Ovary (tissue), 7 donors: ENCODE measurements at regions not wholly inside any gene's neighbourhood (a gene's known extent, or its start where the extent isn't known, plus 50 kb on each side); places are given as distances from the start of the nearest gene placed in this dataset.

Experiments used
- DNase-seq, 5 donors: peaks; one replicate each; pipeline ENCODE4 v3.0.0-alpha.2; 2019 to 2020
- H3K27ac ChIP-seq, 2 donors: fragments of 200-600 bp; one replicate each; pipeline versions ENCODE4 v1.5.1 to v1.8.0; 2019 to 2022
- H3K27me3 ChIP-seq: fragments of 200-600 bp; one replicate; pipeline ENCODE4 v1.8.0; 2022
- H3K36me3 ChIP-seq: fragments of 200-600 bp; sonication (generic); one replicate; pipeline ENCODE4 v1.5.1; 2019
- H3K4me1 ChIP-seq: one replicate; pipeline ENCODE4 v1.8.1; 2013; ENCODE audit warnings: mild to moderate bottlenecking, moderate library complexity; ENCODE audit not compliant: insufficient read depth
- H3K4me3 ChIP-seq: fragments of 200-600 bp; sonication (generic); one replicate; pipeline ENCODE4 v1.5.1; 2017
- H3K9me3 ChIP-seq, 2 donors: fragments of 200-600 bp in 1 of 2; sonication (generic) in 1 of 2; one replicate each; pipeline versions ENCODE4 v1.5.1 to v1.8.1; 2013 to 2019; ENCODE audit warnings: mild to moderate bottlenecking in 1 of 2, moderate library complexity in 1 of 2
- EP300 ChIP-seq: sonication (generic); formaldehyde crosslinking; IDR thresholded peaks from one replicate; pipeline ENCODE4 v1.6.1; 2017; ENCODE audit warnings: antibody characterized with exemption
- POLR2A ChIP-seq: fragments of 450-650 bp; IDR thresholded peaks from one replicate; pipeline ENCODE4 v1.6.1; 2017; ENCODE audit warnings: antibody characterized with exemption, mild to moderate bottlenecking, moderate library complexity
- WGBS, 3 donors: extraction: QIAGEN DNeasy Blood & Tissue Kit in 1 of 3; methylation state at CpG; one replicate each; pipeline versions ENCODE4 v1.1.5 to v1.1.7; 2013 to 2017; 5-methylcytosine and 5-hydroxymethylcytosine counted together
- intact Hi-C, 4 donors: fragments of 100-400 bp; cut with DNase I; formaldehyde crosslinking; loops; one replicate each; pipeline versions ENCODE4 v1.11.0 to v1.15.1; 2022 to 2023
- TF ChIP-seq, protein P1 (sequence below), 3 donors: fragments of 450-650 bp in 2 of 3; fragments of 200-600 bp in 1 of 3; IDR thresholded peaks; one replicate each; pipeline versions ENCODE4 v1.5.1 to v1.8.0; 2016 to 2022; ENCODE audit warnings: antibody characterized with exemption in 3 of 3, mild to moderate bottlenecking in 1 of 3
- donor health status: DM: no; HTN: no; CAD: no; lungs with moderate emphysema.
- donor health status: DM: no; HTN: no; CAD: no.
- donor health status: Bipolar disorder and iron deficiency.
- donor health status: DM: no; HTN: no; CAD: no.
- donor health status: DM: yes; HTN: yes; CAD: no.

DNA sequence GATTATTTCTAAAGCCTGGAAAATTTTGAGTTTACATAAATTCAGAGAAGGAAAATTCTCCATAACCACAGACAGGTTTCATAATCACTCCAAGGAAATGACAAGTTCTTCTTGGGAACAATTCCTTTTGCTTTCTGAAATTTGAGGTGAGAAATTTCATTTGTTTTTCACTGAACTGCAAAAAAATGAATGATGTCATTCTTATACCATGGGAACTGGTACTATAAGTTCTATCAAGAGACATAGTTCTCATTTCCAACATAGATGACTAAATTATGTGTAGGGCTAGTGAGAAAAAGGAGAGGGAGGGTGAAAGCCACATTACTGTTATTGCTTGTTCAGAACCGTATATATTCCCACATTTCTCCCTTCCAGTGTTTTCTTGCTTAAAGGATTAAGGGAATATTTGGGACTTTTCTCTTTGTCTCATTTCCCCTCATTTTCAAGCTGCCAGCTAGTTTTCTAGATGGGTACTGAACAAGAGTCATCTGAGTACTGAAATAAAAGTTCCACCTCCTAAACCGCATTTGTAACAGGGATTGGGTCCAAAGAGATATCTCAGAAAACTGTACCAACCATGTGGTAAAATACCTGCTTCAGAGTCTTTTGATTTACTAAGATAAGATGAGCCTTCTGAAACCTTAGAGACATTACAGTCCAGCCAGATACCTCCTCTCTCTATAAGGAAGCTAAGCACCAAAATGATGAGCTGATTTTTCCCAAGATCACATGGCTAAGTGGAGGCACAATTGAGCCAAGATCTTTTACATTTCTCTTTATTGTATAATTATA, 144.3 kb upstream of the PRDM1 start:
- Histone ChIP-seq H3K27me3 (no peaks in the 10 kb centered on the region), H3K4me1 (no peaks in the 10 kb centered on the region), H3K27ac (no peak overlapping the region), H3K9me3 (no peaks in the 10 kb centered on the region), H3K36me3 (no peaks in the 10 kb centered on the region), H3K4me3 (no peak overlapping the region)
- WGBS, 3 donors = 94 to 98% (median 94%) methylated on average over 2 of the region's 2 CpGs
- DNase-seq = no peak
- intact Hi-C loops = no loop called here
- no peak for TF ChIP-seq EP300
- no peak for TF ChIP-seq POLR2A
- TF ChIP-seq, protein P1, sequence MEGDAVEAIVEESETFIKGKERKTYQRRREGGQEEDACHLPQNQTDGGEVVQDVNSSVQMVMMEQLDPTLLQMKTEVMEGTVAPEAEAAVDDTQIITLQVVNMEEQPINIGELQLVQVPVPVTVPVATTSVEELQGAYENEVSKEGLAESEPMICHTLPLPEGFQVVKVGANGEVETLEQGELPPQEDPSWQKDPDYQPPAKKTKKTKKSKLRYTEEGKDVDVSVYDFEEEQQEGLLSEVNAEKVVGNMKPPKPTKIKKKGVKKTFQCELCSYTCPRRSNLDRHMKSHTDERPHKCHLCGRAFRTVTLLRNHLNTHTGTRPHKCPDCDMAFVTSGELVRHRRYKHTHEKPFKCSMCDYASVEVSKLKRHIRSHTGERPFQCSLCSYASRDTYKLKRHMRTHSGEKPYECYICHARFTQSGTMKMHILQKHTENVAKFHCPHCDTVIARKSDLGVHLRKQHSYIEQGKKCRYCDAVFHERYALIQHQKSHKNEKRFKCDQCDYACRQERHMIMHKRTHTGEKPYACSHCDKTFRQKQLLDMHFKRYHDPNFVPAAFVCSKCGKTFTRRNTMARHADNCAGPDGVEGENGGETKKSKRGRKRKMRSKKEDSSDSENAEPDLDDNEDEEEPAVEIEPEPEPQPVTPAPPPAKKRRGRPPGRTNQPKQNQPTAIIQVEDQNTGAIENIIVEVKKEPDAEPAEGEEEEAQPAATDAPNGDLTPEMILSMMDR (IDR thresholded peaks at IDR 0.05) = no peak

DNA sequence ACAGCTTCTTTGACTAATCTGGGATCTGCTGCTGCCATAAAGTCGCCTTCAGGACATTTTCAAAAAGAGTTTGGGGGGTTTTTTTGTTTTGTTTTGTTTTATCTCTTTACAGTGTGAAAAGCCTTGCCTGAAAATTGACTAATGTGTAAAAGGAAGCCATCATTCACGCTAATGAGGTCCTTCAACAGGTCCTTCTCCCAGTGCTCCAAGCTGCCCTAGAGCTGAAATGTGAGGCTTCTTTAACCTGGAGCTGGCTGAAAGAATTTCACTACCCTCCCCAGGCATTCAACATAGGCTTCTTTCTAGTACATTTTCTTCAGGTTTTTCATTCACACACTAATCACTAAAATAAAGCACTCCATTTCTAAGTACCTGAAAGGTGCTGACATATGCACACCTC, 145.1 kb upstream of the PRDM1 start:
- TF ChIP-seq POLR2A = no peak
- TF ChIP-seq EP300 = no peak
- TF ChIP-seq, protein P1 (IDR thresholded peaks at IDR 0.05) = no peak
- Histone ChIP-seq H3K36me3 (no peaks in the 10 kb centered on the region), H3K4me3 (no peak overlapping the region), H3K9me3 (no peaks in the 10 kb centered on the region), H3K4me1 (no peaks in the 10 kb centered on the region), H3K27me3 (no peaks in the 10 kb centered on the region), H3K27ac (no peak overlapping the region)
- 69 to 75% (median 74%) methylated on average over 2 of the region's 2 CpGs for WGBS, 3 donors
- intact Hi-C loops = no loop called here
- DNase-seq = no peak

DNA sequence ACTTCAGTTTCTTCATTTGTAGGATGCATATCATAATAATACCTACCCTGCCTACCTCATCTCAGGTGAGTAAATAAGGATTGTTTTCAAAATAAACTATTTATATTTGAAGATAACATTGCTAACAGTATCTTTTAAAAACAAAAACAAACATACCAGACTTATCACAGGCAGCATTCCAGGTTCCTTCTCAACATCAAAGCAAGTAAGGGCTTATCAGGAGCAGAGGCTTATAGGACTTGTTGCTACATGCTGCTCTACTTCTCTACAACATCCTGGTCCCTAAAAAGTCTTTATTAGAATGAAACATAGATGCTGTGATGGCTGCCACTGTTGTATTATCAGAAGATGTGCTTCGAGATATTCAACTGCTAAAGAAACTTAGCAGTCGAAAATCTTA, 149.2 kb upstream of the PRDM1 start:
- Histone ChIP-seq H3K4me1 (no peaks in the 10 kb centered on the region), H3K4me3 (no peak overlapping the region), H3K9me3 (no peaks in the 10 kb centered on the region), H3K27me3 (no peaks in the 10 kb centered on the region), H3K27ac (no peak overlapping the region), H3K36me3 (no peaks in the 10 kb centered on the region)
- 94 to 98% (median 96%) methylated on average over 2 of the region's 2 CpGs for whole genome bisulfite sequencing, 3 donors
- TF ChIP-seq, protein P1 (IDR thresholded peaks at IDR 0.05) = no peak
- TF ChIP-seq POLR2A (no peak), EP300 (no peak)
- no peak for DNase-seq
- intact Hi-C loops = no loop called here

DNA sequence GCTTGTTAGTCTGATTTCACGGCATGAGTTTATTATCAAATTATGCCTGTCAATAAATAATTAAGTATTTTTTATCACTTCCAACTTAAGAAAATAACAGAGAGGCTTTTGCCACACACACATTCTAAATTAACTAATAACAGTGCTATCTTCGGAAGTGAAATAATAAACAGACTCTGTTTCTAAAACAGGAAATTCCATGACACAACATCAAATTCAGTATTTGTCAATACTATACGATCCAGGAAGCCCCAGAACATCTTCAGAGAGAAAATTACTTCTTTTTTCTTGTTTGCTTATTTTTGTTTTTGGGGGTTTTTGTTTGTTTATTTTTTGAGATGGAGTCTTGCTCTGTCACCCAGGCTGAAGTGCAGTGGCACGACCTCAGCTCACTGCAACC, 150.7 kb upstream of the PRDM1 start:
- H3K36me3 ChIP-seq = no peaks in the 10 kb centered on the region
- intact Hi-C loops = no loop called here
- TF ChIP-seq POLR2A (no peak), EP300 (no peak)
- TF ChIP-seq, protein P1 (IDR thresholded peaks at IDR 0.05) = no peak

More for the DNA sequence above, 150.7 kb upstream of the PRDM1 start:
- H3K4me1 ChIP-seq = no peaks in the 10 kb centered on the region
- H3K27me3 ChIP-seq = no peaks in the 10 kb centered on the region
- no peak for DNase-seq
- no peaks in the 10 kb centered on the region for H3K9me3 ChIP-seq
- no peak overlapping the region for H3K4me3 ChIP-seq
- WGBS, 3 donors = 21 to 52% (median 42%) methylated on average over 4 of the region's 4 CpGs
- H3K27ac ChIP-seq = no peak overlapping the region
